Pancreas (tissue), 10 donors: ENCODE measurements at regions not wholly inside any gene's neighbourhood (a gene's known extent, or its start where the extent isn't known, plus 50 kb on each side); places are given as distances from the start of the nearest gene placed in this dataset.

Experiments used
- ATAC-seq, 4 donors: fragments of 200-7000 bp; cut with Tn5 transposase; one replicate each; pipeline versions ENCODE4 v1.8.0 to v1.9.1; 2020; ENCODE audit warnings: mild to moderate bottlenecking in 4 of 4, moderate library complexity in 4 of 4
- DNase-seq, 6 donors: peaks; one replicate each; pipeline ENCODE4 v3.0.0-alpha.2; 2020
- FAIRE-seq: peaks from 2 replicates; lab custom pipeline; 2012; peaks lifted over from hg19 to GRCh38; lab: Jason Lieb, UNC
- H3K27ac ChIP-seq, 4 donors: fragments of 200-600 bp; sonication (generic); 1 replicate in 3 of 4; 2 replicates in 1 of 4; pipeline versions ENCODE4 v1.5.0 to v1.8.0; 2020
- H3K27me3 ChIP-seq, 4 donors: fragments of 200-600 bp; one replicate each; pipeline ENCODE4 v1.8.0; 2021
- H3K36me3 ChIP-seq, 3 donors: fragments of 200-600 bp; sonication (generic) in 1 of 3; one replicate each; pipeline versions ENCODE4 v1.5.0 to v1.8.0; 2020 to 2021
- H3K4me1 ChIP-seq, 3 donors: fragments of 200-600 bp; one replicate each; pipeline ENCODE4 v1.8.0; 2021
- H3K4me3 ChIP-seq, 4 donors: fragments of 200-600 bp; sonication (generic) in 2 of 4; one replicate each; pipeline versions ENCODE4 v1.5.0 to v1.8.0; 2020 to 2021
- H3K9me3 ChIP-seq, 4 donors: fragments of 200-600 bp; one replicate each; pipeline ENCODE4 v1.8.0; 2021
- CTCF ChIP-seq, 4 donors: fragments of 200-600 bp; sonication (generic) in 3 of 4; IDR thresholded peaks; one replicate each; pipeline versions ENCODE4 v1.5.0 to v1.8.0; 2021; ENCODE audit warnings: antibody characterized with exemption in 4 of 4
- WGBS, 2 donors: extraction: QIAGEN DNeasy Blood & Tissue Kit; methylation state at CpG; one replicate each; pipeline ENCODE4 v1.1.7; 2013; 5-methylcytosine and 5-hydroxymethylcytosine counted together
- intact Hi-C, 3 donors: fragments of 100-400 bp; cut with DNase I; formaldehyde crosslinking; loops; one replicate each; pipeline versions ENCODE4 v1.11.1 to v1.14.2; 2022
- donor health status: healthy with polysubstance abuse.
- donor health status: DM: no; HTN: no; CAD: no; lungs with moderate emphysema.
- donor health status: DM: no; HTN: no; CAD: no.
- donor health status: control.
- donor health status: control.
- donor health status: Bipolar disorder and iron deficiency.
- donor health status: DM: yes; HTN: yes; CAD: no.
- donor health status: DM: no; HTN: no; CAD: no.
- donor health status: DM: no; HTN: no; CAD: no.
- donor health status: DM: yes; HTN: yes; CAD: no.

GRCh38 chr6:156686995-156687788 lies 90.0 kb upstream of the ARID1B start:
- no peaks in the 10 kb centered on the region for H3K36me3 ChIP-seq
- 0% methylated on average over 75 to 105 of the region's 105 CpGs for WGBS, 2 donors
- intact Hi-C loops = loop anchor here in 1 of 3 donors (10.0 kb wide), 1 partner anchor 88 kb away; the partner anchor contains the start of gene ARID1B

GRCh38 chr6:156686301-156686994 lies 90.7 kb upstream of the ARID1B start:
- FAIRE-seq = no peak
- intact Hi-C loops = loop anchor here in 1 of 3 donors (10.0 kb wide), 1 partner anchor 88 kb away; the partner anchor contains the start of gene ARID1B

More at GRCh38 chr6:156686995-156687788, 90.0 kb upstream of the ARID1B start:
- no peaks in the 10 kb centered on the region for H3K27me3 ChIP-seq
- DNase-seq = peak; percentile 90 to 95 (median 93)
- TF ChIP-seq CTCF (IDR thresholded peaks at IDR 0.05) = no peak
- ATAC-seq = peak; percentile 84 to 91 (median 91)
- peak overlapping the region; percentile 45 to 66 (median 55) for H3K4me3 ChIP-seq
- no peaks in the 10 kb centered on the region for H3K9me3 ChIP-seq
- H3K27ac ChIP-seq = peak overlapping the region; percentile 93 to 99 (median 98)
- no peak for FAIRE-seq
- peaks cover 0 to 14% (median 8%) of the 10 kb centered on the region in 3 donors for H3K4me1 ChIP-seq

GRCh38 chr6:156685823-156686222 lies 91.4 kb upstream of the ARID1B start:
- peak overlapping the region; percentile 29 to 66 (median 50) for H3K4me3 ChIP-seq
- intact Hi-C loops = loop anchor here in 1 of 3 donors (10.0 kb wide), 1 partner anchor 89 kb away; the partner anchor contains the start of gene ARID1B
- TF ChIP-seq CTCF (IDR thresholded peaks at IDR 0.05) = no peak
- H3K36me3 ChIP-seq = no peaks in the 10 kb centered on the region
- no peaks in the 10 kb centered on the region for H3K9me3 ChIP-seq
- no peak for DNase-seq
- WGBS, 2 donors = 2 to 6% methylated on average over 4 of the region's 4 CpGs
- H3K27ac ChIP-seq = peak overlapping the region; percentile 93 to 99 (median 98)
- H3K27me3 ChIP-seq = no peaks in the 10 kb centered on the region
- peaks cover 0 to 14% (median 8%) of the 10 kb centered on the region in 3 donors for H3K4me1 ChIP-seq
- no peak for FAIRE-seq
- no peak for ATAC-seq

More at GRCh38 chr6:156686301-156686994, 90.7 kb upstream of the ARID1B start:
- H3K9me3 ChIP-seq = no peaks in the 10 kb centered on the region
- WGBS, 2 donors = 0% methylated on average over 15 of the region's 15 CpGs
- TF ChIP-seq CTCF (IDR thresholded peaks at IDR 0.05) = peak in 2 of 4 donors; percentile 12 to 13
- no peaks in the 10 kb centered on the region for H3K27me3 ChIP-seq
- DNase-seq (peak in 3 of 6 donors; percentile 37 to 44 (median 38)), ATAC-seq (peak; percentile 54 to 72 (median 67))
- peak overlapping the region; percentile 93 to 99 (median 98) for H3K27ac ChIP-seq
- H3K4me1 ChIP-seq = peaks cover 0 to 14% (median 8%) of the 10 kb centered on the region in 3 donors
- peak overlapping the region; percentile 29 to 66 (median 50) for H3K4me3 ChIP-seq
- H3K36me3 ChIP-seq = no peaks in the 10 kb centered on the region

GRCh38 chr6:156683821-156684220 lies 93.4 kb upstream of the ARID1B start:
- intact Hi-C loops = loop anchor here in 1 of 3 donors (10.0 kb wide), 1 partner anchor 91 kb away; the partner anchor contains the start of gene ARID1B
- ATAC-seq = no peak
- FAIRE-seq = no peak
- H3K27me3 ChIP-seq = no peaks in the 10 kb centered on the region
- WGBS, 2 donors = 86 to 90% methylated on average over 5 of the region's 5 CpGs
- no peaks in the 10 kb centered on the region for H3K36me3 ChIP-seq
- H3K27ac ChIP-seq = no peak overlapping the region
- peaks cover 0 to 14% (median 8%) of the 10 kb centered on the region in 3 donors for H3K4me1 ChIP-seq
- no peak for DNase-seq
- TF ChIP-seq CTCF (IDR thresholded peaks at IDR 0.05) = no peak
- H3K4me3 ChIP-seq = no peak overlapping the region
- H3K9me3 ChIP-seq = no peaks in the 10 kb centered on the region
